ENCODE measurements at regions not wholly inside any gene's neighbourhood (a gene's known extent, or its start where the extent isn't known, plus 50 kb on each side); places are given as distances from the start of the nearest gene placed in this dataset.

DNA sequence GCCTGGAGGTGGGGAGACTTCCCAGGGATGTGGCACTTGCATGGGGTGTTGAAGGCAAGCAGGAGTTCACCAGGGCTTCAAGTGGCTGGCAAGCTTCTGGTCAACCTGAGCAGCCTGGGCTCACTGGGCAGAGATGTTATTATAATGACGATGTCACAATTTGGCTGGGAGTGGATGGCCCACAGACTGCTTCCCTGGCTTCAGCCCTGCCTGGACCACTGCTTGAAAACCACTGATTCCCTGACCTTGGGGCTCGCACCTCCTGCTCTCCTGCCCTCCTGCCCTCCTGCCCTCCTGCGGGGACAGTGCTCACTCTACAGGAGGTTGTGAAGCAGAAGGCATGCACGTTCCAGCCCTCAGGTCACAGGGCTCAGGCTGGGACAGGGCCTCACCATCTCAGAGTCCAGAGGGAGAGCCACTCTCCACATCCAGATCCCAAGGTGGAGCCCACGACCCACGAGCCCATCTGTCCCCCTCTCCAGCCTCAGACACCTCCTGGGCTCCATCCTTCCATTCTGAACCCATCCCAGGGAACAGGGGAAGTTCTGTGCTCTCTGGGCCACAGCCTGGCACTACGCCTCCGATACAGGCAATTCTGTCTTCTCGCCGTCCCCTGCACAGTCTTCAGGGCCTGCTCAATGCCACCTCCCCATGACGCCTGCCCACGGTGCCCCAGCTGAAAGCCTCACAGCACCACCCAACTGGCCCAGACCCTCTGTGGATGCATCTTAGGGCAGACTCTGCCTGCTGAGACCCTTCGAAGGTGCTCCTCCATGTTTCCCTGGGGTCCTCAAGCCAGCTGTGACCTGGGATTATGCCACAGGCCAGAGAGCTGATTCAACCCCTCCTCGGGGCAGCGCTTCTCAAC, 241.6 kb upstream of the RAB6C start:
- DNase-seq (ENCODE audit: low read depth, low spot score), result no peak

GRCh38 chr2:129738799-129739198, 240.7 kb upstream of the RAB6C start:
- DNase-seq (ENCODE audit: low read depth, low spot score), result no peak

GRCh38 chr2:129740504-129740903, 239.0 kb upstream of the RAB6C start:
- no peak for DNase-seq (ENCODE audit: low read depth, low spot score)

DNA sequence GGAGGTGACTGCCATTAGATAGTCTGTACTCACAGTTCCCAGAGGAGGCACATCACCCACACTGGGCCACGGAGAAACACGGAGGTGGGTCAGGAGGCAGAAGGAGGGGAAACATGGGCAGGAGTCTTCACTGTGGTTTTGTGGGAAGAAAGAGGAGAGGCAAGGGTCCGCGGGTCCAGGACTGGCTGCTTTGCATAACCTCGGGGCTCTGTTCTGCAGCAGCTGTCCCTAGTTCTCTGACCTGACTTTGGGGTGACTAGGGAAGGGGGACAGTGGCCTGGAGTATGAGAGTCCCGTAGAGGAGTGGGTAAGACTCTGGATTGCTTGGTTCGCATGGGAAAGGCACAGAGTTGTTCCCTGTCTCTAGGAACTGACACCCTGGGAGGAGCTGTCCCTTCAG, 238.3 kb upstream of the RAB6C start:
- no peak for DNase-seq (ENCODE audit: low read depth, low spot score)

GRCh38 chr2:129741623-129742022, 237.8 kb upstream of the RAB6C start:
- no peak for DNase-seq (ENCODE audit: low read depth, low spot score)

DNA sequence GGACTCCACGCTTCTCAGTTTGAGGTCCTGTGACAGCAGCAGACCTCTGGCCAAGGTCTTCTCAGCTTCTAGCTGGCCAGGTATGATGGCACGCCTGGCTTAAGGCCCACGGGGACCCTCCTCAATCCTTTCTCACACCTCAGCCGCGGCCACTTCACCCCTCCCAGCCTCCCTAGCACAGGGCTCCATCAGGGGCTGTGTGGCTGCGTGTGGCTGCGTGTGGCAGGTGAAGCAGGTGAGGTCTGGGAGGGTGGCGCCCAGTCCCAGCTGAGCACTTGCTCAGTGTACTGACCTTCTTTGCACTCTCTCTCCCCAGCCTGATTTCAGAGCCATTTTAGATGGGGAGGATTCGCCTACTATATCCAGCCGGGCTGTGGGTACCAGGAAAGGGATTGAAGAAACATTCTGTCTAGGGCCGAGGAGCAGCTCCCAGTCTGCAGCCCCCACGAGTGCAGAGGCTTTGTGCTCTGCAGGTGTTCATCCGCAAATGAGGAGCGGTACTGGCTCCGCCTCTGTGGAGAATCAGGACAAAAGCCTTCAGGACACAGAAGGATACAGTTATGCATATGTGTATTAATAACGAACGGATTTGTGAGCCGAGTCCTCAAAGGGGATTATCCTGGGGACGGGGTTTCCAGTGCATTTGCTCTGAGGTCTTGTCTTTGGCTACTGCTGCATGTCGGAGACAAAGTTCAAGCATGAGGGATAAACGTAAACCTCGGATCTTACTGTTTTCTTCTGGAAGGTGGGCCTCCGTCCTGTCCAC, 236.9 kb upstream of the RAB6C start:
- DNase-seq (ENCODE audit: low read depth, low spot score), result no peak

- DNase-seq (ENCODE audit: low read depth, low spot score), result no peak
Measured at GRCh38 chr2:129744141-129744540, 235.3 kb upstream of the RAB6C start.

DNA sequence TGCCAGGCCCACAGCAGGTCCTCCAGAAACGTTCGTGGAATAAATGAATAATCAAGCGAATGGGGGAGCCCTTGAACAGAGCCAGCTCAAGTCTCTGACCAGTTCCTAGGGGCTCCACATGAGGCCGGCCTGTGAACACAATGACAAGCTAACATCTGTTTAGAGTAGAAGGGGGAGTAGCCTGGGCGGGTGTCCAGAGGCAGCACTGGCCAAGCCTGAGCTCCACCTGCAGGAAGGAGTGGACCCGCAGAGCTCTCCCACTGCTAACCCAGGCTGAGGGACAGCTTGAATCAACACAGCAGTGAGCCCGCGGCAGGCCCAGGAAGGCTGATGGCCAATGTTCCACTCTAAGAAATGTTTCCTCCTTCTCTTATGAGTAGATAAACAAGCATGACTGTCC, 234.8 kb upstream of the RAB6C start:
- peak; percentile 63 for DNase-seq (ENCODE audit: low read depth, low spot score)

GRCh38 chr2:129747500-129748125, 231.9 kb upstream of the RAB6C start:
- no peak for DNase-seq (ENCODE audit: low read depth, low spot score)

GRCh38 chr2:129748250-129748649, 231.2 kb upstream of the RAB6C start:
- DNase-seq (ENCODE audit: low read depth, low spot score), result no peak

DNA sequence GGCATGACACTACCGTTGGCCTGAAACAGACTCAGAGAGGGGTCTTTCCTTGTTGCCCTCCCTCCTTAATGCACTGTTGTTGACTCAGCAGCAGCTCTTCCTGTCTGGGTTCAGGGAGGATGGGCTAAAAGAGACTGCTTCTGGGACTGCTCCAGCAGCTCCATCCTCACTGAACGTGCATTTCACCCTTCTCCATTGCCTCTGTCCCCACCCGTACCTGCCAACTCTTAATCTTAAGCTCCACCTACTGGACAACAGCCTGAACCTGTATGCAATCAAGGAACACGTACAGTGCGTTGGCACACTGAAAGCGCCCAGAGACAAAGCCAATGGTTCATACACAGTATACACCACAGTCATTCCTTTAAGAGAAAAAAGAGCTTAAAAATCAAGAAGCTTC, 230.8 kb upstream of the RAB6C start:
- DNase-seq (ENCODE audit: low read depth, low spot score), result peak; percentile 59

- DNase-seq (ENCODE audit: low read depth, low spot score), result no peak
Measured at GRCh38 chr2:129751409-129751808, 228.1 kb upstream of the RAB6C start.

- no peak for DNase-seq (ENCODE audit: low read depth, low spot score)
Measured at GRCh38 chr2:129752176-129752575, 227.3 kb upstream of the RAB6C start.

GRCh38 chr2:129752686-129753085, 226.8 kb upstream of the RAB6C start:
- no peak for DNase-seq (ENCODE audit: low read depth, low spot score)

DNA sequence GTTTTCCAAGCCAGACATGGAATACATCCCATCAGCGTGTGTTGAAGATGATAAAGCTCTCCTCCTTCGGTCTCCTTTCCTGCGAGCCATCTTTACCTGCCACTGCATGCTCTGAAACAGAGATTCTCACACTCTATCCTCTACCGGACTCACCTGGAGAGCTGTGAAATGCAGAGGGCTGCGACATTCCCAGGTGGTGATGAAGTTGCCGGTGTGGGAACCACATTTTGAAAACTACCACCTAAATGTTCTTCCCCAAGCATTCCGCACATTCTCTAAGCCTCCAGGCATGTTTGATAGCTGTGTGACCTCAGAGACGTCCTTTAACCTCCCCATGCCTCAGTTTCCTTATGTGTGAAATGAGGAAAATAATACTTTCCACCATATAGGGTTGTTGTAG, 226.2 kb upstream of the RAB6C start:
- DNase-seq (ENCODE audit: low read depth, low spot score), result peak; percentile 55

DNA sequence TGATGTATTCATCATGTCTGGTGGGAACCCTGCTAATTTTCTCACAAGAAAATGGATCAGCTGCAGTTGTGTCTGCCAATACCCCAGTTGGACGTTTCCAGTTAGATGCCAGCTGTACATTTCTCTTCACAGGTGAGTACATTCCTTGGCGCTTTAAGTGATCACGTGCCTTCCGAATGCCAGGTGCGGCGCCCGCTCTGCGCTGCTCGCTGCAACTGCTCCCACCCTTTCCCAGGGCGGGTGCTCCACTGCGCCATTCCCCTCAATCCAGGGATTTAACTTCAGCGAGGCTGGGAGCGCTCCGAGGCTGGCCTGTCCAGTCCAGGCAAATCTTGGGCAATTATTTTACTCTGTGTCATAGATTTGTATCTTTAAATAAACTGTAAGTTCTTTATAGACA, 225.0 kb upstream of the RAB6C start:
- DNase-seq (ENCODE audit: low read depth, low spot score), result no peak

DNA sequence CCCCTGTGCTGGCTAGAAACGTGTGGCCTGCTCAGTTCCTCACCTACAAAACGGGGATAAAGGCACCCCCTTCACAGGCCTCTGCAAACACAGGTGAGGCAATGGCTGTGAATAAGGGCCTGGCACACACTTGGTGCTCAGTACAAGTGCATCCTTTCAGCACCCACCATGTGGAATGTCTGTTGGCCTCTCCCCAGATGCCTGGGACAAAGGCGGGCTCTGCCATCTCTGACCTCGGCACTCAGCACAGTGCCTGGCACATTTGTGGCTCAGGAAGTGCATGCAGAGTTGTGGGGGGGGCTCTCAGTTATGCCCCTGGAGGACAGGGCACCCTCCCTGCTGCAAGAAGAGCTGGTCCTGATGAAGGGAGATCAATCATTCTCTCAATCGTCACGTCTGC, 224.6 kb upstream of the RAB6C start:
- DNase-seq (ENCODE audit: low read depth, low spot score), result no peak

GRCh38 chr2:129755786-129756185, 223.7 kb upstream of the RAB6C start:
- DNase-seq (ENCODE audit: low read depth, low spot score), result no peak

DNA sequence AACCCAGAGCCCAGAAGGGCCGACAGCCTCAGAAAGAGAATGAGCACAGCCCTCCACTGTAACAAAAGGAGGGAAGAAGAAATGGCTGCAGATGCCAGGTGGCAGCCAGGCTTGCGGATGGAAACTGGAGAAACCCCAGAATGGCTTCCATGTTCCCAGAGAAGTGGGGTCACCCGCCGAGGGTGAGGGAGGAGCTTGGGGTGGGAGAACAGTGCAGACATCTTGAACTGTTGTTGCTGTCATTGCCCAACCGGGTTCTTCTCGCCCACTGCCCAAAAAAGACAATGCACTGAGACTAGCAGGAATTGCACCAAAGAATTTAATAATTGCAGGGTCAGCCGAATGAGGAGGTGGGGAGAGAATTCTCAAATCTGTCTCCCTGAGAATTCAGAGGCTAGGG, 223.2 kb upstream of the RAB6C start:
- DNase-seq (ENCODE audit: low read depth, low spot score), result no peak

DNA sequence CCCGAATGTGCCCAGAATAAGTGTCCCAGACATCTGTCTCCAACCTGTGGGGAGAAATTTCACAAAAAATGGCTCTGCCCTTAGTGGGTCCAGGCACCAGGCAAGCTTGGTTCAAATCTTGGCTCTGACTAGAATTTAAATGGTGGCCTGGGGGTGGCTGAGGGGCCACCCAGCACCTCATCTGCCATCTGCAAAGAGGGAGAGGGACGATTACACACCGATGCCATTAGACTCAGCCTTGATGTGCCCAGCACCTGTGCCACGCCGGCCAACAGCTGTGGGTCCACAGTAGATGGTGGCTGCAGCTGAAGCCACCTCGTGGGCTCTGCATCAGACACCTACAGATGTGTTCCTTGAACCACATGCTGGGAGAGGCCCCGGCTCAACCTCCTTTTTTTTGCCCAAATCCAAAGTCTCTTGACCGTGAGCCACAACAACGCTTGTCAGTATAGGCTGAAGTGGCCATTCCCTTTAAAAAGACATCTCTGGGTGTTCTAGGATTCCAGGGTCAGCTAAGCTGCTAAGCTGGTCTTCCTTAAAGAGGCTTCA, 222.0 kb upstream of the RAB6C start:
- no peak for DNase-seq (ENCODE audit: low read depth, low spot score)

- peak; percentile 89 for DNase-seq (ENCODE audit: low read depth, low spot score)
Measured at GRCh38 chr2:129757915-129758783, 221.3 kb upstream of the RAB6C start.
